Epithelial cell of prostate (primary cell): ENCODE measurements at regions not wholly inside any gene's neighbourhood (a gene's known extent, or its start where the extent isn't known, plus 50 kb on each side); places are given as distances from the start of the nearest gene placed in this dataset.
"Not testable (repeated sequence)": the region's sequence is repeated elsewhere in the genome, so short reads cannot be mapped to it uniquely, and the experiment has no call there.

Experiments
- DNase-seq: peaks from one replicate; pipeline ENCODE4 v3.0.0-alpha.2; 2011; ENCODE audit warnings: low read depth, low spot score
- H3K27ac ChIP-seq: fragments of 450-650 bp; 2 replicates; pipeline ENCODE4 v1.5.1; 2017; ENCODE audit warnings: mild to moderate bottlenecking

DNA sequence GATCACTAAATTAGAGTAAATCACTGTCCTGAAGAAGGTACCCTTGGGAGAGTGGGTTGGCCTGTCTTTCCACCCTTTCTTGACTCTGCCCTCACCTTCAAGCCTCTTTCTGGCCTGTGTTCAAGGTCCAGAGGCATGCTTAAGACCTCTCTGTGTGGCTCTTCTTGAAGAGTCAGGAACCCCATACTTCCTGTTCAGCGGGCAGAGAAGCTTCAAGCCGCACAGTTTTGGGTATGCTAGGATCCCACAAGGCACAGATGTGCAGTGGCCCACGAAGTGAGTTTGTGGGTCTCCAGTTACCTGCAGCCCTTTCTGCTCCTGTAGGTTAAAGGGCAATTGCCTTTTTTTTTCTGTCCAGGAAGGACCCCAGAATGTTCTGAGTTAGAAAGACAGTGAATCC, 185.4 kb downstream of the FAM72C start:
- DNase-seq, H3K27ac ChIP-seq: not testable (repeated sequence)

DNA sequence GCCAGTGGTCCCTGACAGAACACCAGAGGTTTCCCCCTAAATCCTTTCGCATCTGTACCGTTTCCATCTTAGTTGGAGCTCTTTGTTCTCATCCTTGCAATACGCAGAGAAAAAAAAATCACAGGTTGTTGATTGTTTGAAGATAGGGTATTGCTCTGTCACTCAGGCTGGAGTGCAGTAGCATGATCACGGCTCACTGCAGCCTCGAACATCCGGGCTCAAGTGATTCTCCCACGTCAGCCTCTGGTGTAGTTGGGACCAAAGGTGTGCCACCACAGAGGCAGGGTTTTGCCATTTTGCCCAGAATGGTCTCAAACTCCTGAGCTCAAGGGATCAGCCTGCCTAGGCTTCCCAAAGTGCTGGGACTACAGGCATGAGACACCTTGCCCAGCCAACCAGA, 185.9 kb downstream of the FAM72C start:
- not testable (repeated sequence) for DNase-seq

DNA sequence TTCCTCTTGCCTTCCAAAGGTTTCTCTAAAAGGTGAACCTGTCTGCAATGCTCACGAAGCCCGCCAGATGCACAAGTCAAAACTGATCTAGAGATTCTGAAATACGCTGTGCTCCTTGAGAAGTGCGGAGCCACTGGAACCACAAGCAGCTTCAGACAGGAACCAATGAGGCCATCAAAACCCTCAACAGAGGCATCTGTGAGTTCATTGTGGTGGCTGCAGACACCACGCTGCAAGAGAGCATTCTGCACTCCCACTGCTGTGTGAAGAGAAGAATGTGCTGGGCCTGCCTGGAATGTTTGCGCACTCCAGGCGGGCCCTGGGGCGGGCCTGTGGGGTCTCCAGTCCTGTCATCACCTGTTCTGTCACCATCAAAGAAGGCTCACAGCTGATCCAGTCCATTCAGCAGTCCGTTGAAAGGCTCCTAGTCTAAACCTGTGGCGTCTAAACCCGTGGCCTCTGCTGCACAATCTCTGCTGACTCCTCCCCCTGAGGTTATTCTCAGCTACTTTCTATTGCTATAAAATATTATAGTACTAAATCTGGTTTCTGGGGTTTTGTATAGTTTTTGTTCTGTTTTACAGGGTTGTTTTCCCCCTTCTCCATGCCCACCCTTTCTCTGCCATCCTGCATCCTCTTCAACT, 187.4 kb downstream of the FAM72C start:
- not testable (repeated sequence) for H3K27ac ChIP-seq, DNase-seq

More for the DNA sequence above, 185.9 kb downstream of the FAM72C start:
- not testable (repeated sequence) for H3K27ac ChIP-seq

DNA sequence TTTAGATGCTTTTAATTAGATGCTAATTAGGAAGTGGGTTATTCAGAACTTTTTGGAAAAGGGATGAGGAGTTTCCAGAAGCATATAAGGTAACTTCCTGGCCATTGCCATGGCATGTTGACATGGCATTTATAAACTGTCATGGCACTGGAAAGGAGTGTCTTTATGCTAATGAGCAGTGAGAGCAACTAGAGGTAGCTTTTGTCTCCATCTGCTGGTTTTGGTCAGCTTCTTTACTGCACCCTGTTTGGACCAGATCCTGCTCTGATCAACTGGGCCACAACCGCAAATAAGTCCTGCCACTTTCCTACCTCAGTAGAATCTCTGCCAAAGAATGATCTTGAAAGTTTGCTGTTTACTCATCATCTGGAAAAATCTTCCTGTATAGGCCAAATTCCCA, 193.6 kb downstream of the FAM72C start:
- not testable (repeated sequence) for H3K27ac ChIP-seq, DNase-seq

DNA sequence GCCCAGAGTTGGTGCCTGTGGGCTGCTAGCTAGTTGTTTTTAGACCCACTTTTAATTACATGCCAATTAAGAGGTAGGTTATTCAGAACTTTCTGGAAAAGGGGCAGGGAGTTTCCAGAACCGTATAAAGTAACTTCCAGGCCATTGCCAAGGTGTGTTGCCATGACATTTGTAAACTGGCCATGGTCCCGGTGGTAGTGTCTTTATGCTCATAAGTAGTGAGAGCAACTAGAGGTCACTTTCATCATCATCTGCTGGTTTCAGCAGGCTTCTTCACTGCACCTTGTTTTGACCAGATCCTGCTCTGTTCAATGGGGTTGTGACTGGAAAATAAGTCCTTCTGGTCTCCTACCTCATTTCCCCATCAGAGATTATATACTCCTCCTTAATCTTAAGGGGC, 207.0 kb downstream of the FAM72C start:
- not testable (repeated sequence) for H3K27ac ChIP-seq, DNase-seq

DNA sequence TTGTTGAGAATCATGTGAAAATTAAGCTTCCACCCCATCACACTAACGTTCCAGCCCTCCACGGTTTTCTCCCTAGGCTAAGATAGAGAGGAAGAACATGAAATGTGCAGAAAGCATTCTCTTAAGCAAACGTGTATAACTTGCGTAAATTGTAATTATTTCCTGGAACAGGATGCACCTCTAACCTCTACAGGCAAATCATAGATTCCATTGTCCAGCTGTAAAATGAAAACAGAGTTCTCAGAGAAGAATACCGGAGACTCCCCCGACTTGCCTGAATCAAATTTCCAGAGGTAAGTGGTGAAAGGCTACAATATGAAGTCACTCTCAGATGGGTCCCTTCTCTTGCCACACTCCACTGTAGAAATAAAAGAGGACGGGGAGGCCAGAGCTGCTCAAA, 211.4 kb downstream of the FAM72C start:
- DNase-seq, H3K27ac ChIP-seq: not testable (repeated sequence)

DNA sequence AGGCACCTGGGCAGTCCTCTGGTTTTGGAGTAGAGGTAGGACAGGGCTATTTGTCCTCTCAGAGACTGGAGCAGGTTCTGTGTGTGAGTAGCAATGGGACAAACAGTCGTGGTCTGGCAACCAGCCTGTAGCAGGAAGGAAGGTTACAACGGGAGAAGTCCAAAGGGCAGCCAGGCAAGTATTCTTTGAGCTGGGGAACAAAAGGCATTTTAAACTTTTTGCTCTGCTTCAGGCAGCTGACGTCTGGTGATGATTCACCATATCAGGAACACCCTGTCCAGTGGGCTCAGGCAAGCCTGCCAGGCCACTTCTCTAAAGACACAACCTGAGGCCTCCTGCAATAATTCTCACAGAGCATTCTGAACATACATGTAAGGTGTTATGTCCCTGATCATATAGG, 215.8 kb downstream of the FAM72C start:
- not testable (repeated sequence) for DNase-seq, H3K27ac ChIP-seq

DNA sequence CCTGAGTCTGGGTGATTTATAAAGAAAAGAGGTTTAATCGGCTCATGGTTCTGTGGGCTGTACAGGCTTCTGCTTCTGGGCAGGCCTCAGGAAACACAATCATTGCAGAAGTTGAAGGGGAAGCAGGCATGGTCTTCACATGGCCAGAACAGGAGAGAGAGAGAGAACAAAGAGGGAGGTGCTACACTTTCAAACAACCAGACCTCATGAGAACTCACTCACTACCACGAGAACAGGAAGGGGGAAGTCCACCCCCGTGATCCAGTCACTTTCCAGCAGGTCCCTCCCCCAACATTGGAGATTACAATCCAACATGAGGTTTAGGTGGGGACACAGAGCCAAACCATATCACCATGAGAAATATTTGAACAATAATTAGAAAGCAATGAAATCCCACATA, 222.9 kb downstream of the FAM72C start:
- no peak for DNase-seq
- no peak overlapping the region for H3K27ac ChIP-seq

DNA sequence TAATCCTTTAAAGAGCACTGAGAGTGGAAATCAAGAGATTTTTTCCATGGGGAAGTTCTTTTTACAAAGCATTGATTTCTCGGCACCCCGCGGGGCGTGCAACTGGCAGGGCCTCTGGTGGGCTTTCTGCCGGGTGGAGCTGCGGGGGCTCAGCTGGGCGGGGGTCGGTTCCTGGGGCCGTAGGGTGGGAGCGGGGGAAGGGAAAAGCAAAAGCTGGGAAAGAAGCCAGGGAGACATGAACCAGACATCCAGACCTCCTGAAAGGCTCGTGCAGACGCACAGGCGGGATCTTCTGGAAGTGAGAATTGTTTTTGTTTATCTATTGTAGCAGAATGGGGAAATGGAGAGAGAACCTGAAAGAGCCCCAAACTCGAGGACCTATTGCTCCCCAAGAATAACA, 235.2 kb downstream of the FAM72C start:
- no peak for DNase-seq
- no peak overlapping the region for H3K27ac ChIP-seq

DNA sequence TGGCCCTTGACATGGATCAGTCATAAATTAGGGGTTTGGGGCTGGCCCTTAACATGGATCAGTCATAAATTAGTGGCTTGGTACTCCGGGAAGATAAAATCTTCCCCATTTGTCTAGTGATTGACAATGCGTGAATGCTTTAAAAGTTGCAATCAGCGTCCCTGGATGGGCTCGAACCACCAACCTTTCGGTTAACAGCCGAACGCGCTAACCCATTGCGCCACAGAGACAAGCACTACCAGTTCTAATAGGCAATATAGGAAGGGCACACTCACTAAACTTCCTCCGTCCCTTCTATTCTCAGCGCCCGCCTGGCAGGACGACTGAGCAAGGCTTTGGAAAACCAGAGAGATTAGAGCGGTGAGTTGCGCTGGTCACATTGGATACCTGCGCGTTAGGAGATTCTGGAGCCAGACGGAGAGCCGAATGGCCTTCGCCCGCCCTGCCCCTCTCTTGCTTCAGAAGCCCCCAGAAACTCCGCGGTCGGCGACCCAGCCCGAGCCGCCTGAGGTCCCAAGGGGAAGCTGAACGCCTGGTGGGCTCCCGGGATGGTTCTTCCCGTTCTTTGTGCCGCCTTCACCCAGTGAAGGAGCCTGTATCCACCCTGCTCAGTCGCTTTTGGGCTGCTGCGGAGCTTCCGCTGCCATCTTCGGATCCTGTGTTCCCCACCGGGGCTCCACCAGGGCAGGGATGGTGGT, 235.9 kb downstream of the FAM72C start:
- H3K27ac ChIP-seq, result no peak overlapping the region
- no peak for DNase-seq

DNA sequence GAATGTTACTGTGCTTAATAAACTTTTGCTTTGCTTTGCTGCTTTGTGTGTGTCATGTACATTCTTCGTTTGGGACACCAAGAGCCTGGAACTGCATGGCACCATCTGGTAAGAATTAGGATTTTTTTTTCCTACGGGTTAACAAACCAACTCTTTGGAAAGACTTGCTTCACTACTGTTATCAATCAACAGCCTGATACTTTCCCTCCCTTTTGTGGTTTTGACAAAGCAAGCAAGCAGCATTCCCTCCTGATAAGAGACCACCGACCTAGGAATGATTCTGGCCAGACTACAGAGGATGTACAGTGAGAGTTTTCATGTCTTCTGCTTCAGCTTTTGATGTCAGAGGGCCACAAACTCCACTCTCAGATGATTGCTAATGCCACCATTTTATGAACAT, 237.5 kb downstream of the FAM72C start:
- DNase-seq, H3K27ac ChIP-seq: not testable (repeated sequence)

DNA sequence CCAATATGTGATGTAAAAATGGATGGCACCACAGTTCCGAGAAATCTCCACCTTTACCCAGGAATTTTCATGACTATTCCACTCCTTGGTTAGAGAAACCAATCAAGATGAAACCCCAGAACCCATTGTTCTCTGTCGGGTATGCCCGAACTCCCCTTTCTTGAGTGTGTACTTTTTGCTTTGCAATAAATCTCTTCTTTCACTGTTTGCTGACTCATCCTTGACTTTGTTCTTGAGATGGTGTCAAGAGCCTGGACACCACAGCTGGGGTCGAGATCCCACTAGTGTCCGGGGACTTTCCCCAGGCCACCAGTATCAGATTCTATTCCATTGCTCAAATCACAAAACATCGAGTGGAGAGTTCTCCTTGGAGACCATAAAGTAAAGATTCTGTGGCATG, 240.9 kb downstream of the FAM72C start:
- H3K27ac ChIP-seq, DNase-seq: not testable (repeated sequence)

DNA sequence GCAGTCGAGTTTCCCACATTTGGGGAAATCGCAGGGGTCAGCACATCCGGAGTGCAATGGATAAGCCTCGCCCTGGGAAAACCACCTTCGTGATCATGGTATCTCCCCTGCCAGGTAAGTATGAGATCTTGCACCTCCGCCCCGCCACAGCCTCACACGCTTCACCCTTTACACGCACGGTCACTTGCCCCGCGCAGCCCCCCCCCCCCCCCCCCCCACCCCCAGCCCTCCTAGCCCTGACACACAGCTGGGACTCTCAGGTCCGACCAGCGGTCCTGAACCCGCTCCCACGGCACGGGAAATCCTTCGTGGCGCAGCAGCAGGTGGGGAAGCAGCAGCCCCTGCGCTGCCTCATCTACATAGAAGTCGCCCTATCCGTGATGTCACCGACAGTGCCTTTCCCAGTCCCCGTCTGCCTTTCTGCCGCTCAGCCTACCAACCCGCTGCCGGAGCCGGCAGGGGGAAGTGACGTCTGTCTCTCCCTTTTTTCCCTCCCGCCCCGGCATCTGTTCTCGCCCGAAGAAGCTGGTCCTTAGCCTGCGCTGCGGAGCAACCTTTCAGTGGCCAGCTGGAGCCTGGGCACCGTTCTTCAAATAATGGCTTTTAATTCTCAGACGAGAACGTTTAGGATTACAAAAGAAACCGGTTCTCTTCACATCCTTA, 242.2 kb downstream of the FAM72C start:
- not testable (repeated sequence) for H3K27ac ChIP-seq, DNase-seq

DNA sequence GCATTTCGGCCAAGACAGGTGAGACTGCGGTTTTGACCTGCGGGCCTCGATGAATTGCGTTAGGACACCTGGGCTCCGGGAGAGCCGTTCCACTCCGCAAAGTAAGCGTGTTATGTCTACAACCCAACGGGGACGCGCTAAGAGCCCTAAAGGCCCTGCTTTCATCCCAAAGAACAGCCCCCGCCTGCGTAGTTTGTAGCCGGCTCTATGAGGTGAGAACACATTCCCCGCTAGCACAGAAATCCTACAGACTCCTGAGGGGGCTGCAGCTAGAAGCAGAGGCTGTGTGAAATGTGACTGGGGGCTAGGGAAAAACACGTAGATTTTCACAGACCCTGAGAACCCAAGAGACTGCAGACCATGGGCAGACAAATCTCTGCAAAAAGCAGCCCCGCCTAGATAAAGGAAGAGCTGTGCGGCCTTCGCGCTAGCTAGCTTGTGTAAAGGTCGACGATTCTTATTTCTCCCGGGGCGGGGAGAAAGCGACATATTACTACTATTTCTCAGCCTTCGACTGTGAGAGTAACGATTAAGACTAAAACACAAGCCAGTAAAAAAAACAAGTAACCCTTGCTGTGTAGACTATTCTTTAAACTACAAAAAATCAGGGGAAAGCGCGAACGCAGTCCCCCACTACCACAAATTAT, 242.9 kb downstream of the FAM72C start:
- DNase-seq, result not testable (repeated sequence)

DNA sequence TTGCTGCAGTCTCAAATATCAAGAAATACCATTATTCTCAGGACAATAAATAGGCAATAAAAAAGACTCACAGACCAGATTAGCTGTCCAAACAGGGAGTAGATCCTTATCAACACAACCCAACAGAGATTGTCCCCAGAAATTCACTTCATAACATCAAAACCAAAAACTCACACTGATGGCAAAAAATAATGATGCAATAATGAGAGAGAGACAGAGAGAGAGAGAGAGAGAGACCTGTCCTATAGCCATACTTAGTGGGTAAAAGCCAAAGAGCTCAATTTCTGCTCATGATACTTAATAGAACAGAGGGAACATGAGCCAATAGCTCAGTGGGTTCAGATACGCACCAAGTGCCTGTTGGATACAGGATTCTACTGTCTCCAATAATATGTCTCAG, 244.5 kb downstream of the FAM72C start:
- H3K27ac ChIP-seq, result no peak overlapping the region
- no peak for DNase-seq

More for the DNA sequence above, 242.9 kb downstream of the FAM72C start:
- not testable (repeated sequence) for H3K27ac ChIP-seq

DNA sequence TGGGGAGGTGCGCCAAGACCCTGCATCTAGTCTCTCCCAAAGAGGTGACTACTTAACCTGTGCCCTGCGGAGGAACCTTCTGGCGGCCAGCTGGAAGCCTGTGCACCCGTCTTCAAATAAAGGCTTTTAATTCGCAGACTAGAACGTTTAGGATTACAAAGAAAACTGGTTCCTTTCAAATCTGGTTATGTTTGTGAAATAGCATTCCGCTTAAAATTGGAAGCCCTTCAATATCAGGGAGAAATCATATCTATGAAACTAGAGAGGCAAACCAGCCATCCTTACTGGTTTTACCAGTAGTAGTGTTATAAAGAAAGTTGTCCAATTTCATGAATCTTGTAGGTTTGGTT, 250.8 kb downstream of the FAM72C start:
- no peak for DNase-seq
- H3K27ac ChIP-seq, result no peak overlapping the region

DNA sequence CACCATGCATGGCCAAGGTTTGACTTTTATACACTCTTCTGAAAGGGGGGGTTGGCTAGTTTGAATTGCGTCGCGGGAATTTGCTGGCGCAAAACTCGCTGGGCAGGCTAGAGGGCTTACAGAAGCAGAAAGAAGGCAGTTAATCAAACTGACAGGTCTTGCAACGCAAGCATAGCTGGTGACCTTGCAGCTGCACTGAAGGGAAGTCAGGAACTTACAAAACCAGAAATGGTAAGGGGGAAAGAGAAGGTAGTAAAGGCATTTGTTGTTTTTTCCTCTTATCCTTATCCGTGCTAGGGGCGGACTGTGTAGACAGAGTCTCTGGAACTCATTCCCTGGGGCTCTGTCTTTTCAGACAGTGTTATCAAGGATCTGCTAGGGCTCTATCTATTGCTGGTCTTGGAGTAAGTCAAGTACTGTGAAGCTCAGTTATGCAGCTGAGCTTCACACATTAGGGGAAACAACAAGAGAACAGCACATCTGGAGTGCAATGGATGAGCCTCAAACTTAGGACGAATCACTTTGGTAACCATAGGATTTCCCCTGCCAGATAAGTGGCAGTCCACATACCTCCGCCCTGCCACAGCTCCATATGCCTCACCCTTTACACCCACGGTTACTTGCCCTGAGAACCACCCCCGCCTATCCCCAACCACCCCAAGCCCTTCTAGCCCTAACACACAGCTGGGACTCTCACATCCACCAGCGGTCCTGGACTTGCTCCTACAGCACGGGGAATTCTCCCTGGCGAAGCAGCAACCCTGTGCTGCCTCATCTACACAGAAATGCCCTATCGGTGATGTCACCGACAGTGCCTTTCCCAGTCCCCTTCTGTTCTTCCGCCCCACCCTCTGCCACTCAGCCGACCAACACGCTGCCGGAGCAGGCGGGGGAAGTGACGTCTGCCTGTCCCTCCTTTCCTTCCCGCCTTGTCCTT, 251.4 kb downstream of the FAM72C start:
- DNase-seq, result no peak
- no peak overlapping the region for H3K27ac ChIP-seq

DNA sequence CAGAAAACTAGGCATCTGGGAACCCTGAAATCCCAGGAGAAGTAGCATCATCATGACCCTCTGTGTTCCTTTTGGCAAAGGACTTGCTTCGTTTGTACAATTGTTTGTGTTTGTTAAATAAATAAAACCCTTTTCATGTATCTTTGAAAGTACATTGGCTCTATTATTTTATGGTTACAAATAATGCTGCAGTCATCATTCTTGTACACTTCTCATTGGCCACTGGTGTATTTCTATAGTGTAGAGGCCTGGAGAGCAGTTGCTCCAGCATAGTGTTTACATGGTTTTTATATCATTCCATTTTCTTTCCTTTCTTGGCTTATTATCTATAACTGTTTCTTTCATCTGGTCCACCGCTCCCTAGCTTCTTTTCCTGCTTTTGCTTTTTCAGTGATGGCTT, 253.3 kb downstream of the FAM72C start:
- DNase-seq, result no peak
- no peak overlapping the region for H3K27ac ChIP-seq

DNA sequence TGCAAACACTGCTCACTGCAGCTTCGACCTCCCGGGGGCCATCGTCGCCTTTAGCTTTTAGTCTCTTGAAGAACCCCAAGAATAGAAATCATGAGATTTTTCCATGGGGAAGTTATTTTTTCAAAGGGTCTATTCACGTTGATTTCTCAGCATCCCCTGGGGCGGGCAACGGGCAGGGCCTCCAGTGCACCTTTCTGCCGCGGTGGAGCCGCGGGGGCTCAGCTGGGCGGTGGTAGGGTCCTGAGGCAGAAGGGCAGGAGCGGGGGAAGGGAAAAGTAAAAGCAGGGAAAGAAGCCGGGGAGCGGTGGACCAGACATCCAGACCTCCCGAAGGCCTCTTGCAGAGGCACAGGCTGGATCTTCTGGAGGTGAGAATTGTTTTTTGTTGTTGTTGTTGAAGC, 253.8 kb downstream of the FAM72C start:
- no peak for DNase-seq
- H3K27ac ChIP-seq, result no peak overlapping the region

DNA sequence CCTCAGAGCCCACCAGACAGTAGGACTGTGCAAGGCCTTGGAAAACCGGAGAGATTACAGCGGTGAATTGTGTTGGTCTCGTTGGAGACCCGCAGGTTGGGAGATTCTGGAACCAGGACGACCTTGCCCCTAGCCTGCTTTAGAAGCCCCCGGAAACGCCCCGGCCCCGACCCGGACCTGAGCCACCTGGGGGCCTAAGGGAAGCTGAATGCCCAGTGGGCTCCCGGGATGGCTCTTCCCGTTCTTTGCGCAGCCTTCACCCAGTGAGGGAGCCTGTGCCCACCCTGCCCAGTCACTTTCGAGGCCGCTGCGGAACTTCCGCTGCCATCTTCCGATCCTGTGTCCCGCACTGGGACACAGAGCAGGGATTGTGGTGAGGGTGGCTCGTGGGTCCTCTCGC, 254.4 kb downstream of the FAM72C start:
- DNase-seq, result no peak
- no peak overlapping the region for H3K27ac ChIP-seq
